DND-41 (cell line): ENCODE measurements at regions not wholly inside any gene's neighbourhood (a gene's known extent, or its start where the extent isn't known, plus 50 kb on each side); places are given as distances from the start of the nearest gene placed in this dataset.

Experiments
- ATAC-seq: fragments of 200-7000 bp; cut with Tn5 transposase; 3 replicates; pipeline ENCODE4 v1.9.1; 2021; ENCODE audit warnings: low read depth; ENCODE audit not compliant: insufficient read depth
- DNase-seq: peaks from one replicate; pipeline ENCODE4 v3.0.0-alpha.2; 2020
- H2AFZ ChIP-seq: 2 replicates; pipeline ENCODE4 v1.6.0; 2012; ENCODE audit warnings: low read depth, low read length
- H3K27ac ChIP-seq: 2 replicates; pipeline ENCODE4 v1.5.1; 2012; ENCODE audit warnings: low read length, inconsistent platforms
- H3K27me3 ChIP-seq: fragments of 200-600 bp; sonication (generic); 2 replicates; pipeline ENCODE4 v1.6.0; 2012; ENCODE audit warnings: low read length, mild to moderate bottlenecking, inconsistent platforms; ENCODE audit not compliant: insufficient read depth, poor library complexity
- H3K36me3 ChIP-seq: 2 replicates; pipeline ENCODE4 v1.5.1; 2012; ENCODE audit warnings: low read length, inconsistent platforms; ENCODE audit not compliant: insufficient read depth
- H3K4me1 ChIP-seq: 2 replicates; pipeline ENCODE4 v1.5.1; 2012; ENCODE audit warnings: mild to moderate bottlenecking, low read length; ENCODE audit not compliant: insufficient read depth
- H3K4me2 ChIP-seq: 2 replicates; pipeline ENCODE4 v1.6.0; 2012; ENCODE audit warnings: mild to moderate bottlenecking, moderate library complexity, low read length, inconsistent platforms; ENCODE audit not compliant: insufficient read depth
- H3K4me3 ChIP-seq, 2 experiments: fragments of 200-600 bp in 1 of 2; shearing (Covaris generic) in 1 of 2; 2 replicates each; pipeline ENCODE4 v1.5.1; 2012 to 2016; ENCODE audit warnings: inconsistent platforms in 2 of 2, low read length in 2 of 2, mild to moderate bottlenecking in 2 of 2, low read depth in 1 of 2, moderate library complexity in 1 of 2
- H3K79me2 ChIP-seq: 2 replicates; pipeline ENCODE4 v1.6.0; 2012; ENCODE audit warnings: low read length, inconsistent platforms; ENCODE audit not compliant: insufficient read depth
- H3K9ac ChIP-seq: 2 replicates; pipeline ENCODE4 v1.6.0; 2012; ENCODE audit warnings: low read depth, mild to moderate bottlenecking, inconsistent platforms, low read length, moderate library complexity
- H3K9me3 ChIP-seq: 2 replicates; pipeline ENCODE4 v1.5.1; 2012; ENCODE audit warnings: low read length, moderate library complexity, mild to moderate bottlenecking, inconsistent platforms; ENCODE audit not compliant: insufficient read depth, severe bottlenecking
- H4K20me1 ChIP-seq: 2 replicates; pipeline ENCODE4 v1.6.0; 2012; ENCODE audit warnings: low read length; ENCODE audit not compliant: insufficient read depth
- EZH2 ChIP-seq: IDR thresholded peaks from 3 replicates; pipeline ENCODE4 v1.6.1; 2012; ENCODE audit warnings: borderline replicate concordance, low read depth, mild to moderate bottlenecking, moderate library complexity, low read length, inconsistent platforms; ENCODE audit not compliant: severe bottlenecking
- TF ChIP-seq, protein P1 (sequence below): IDR thresholded peaks from 2 replicates; pipeline ENCODE4 v1.5.1; 2012; ENCODE audit warnings: borderline replicate concordance, low read length, moderate library complexity, mild to moderate bottlenecking; ENCODE audit not compliant: poor library complexity, severe bottlenecking; ENCODE audit errors: extremely low read depth

DNA sequence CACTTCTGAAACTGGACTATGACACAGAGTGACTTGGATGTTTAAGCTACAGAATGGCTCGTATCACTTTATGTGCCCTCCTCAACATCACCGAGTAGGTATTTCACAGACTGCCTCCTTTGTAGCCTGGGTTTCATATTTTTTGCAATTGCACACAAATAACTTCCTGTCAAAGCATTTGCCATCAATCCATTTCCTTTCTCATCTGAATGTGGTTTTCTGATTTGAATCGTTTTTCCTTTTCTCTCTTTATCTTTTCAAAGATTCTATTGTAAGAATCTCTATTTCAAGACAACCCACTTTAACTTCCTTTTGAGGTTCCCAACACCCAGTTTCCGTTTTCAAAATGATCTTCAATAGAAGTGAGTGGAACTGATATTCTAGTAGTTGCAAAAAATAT is 563.8 kb upstream of the ARRDC3 start:
- Histone ChIP-seq H3K27me3 (no peaks in the 10 kb centered on the region), H3K4me2 (no peak overlapping the region), H3K36me3 (no peaks in the 10 kb centered on the region), H3K9ac (no peak overlapping the region), H3K79me2 (no peaks in the 10 kb centered on the region), H4K20me1 (no peaks in the 10 kb centered on the region), H3K4me3 (no peak overlapping the region), H2AFZ (no peak overlapping the region), H3K4me1 (peaks cover 8% of the 10 kb centered on the region; the same call in 1 of the 2 replicates), H3K9me3 (no peaks in the 10 kb centered on the region), H3K27ac (no peak overlapping the region)
- no peak for DNase-seq
- no peak for TF ChIP-seq EZH2
- TF ChIP-seq, protein P1, sequence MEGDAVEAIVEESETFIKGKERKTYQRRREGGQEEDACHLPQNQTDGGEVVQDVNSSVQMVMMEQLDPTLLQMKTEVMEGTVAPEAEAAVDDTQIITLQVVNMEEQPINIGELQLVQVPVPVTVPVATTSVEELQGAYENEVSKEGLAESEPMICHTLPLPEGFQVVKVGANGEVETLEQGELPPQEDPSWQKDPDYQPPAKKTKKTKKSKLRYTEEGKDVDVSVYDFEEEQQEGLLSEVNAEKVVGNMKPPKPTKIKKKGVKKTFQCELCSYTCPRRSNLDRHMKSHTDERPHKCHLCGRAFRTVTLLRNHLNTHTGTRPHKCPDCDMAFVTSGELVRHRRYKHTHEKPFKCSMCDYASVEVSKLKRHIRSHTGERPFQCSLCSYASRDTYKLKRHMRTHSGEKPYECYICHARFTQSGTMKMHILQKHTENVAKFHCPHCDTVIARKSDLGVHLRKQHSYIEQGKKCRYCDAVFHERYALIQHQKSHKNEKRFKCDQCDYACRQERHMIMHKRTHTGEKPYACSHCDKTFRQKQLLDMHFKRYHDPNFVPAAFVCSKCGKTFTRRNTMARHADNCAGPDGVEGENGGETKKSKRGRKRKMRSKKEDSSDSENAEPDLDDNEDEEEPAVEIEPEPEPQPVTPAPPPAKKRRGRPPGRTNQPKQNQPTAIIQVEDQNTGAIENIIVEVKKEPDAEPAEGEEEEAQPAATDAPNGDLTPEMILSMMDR, result no peak
- peak; percentile 68 for ATAC-seq

DNA sequence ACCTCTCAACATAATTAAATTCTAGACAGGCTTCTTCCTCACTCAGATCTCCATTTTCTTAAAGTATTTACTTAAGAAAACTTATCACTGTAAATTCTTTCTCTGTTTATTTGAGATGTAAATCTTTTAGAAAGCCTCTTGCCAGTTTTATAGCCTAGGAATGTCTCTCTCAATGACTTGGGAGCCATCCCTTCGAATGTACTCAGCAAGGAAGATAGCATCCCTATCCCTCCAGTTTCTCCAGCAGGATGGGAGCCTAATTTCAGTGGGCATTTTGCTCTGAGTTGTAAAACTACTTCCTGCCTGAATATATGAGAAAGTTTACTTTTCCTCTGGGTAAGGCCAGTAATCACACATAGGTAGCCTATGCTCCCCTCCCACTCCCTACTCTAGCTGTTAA is 558.5 kb upstream of the ARRDC3 start:
- no peak overlapping the region for H3K4me3 ChIP-seq
- DNase-seq (no peak), ATAC-seq (no peak)
- H2AFZ ChIP-seq, result no peak overlapping the region
- H3K4me1 ChIP-seq, result no peaks in the 10 kb centered on the region; the same call in 1 of the 2 replicates
- H3K27ac ChIP-seq, result no peak overlapping the region
- no peaks in the 10 kb centered on the region for H3K9me3 ChIP-seq
- TF ChIP-seq, protein P1, result no peak
- TF ChIP-seq EZH2, result no peak
- no peaks in the 10 kb centered on the region for H4K20me1 ChIP-seq
- no peaks in the 10 kb centered on the region for H3K27me3 ChIP-seq
- no peak overlapping the region for H3K9ac ChIP-seq
- no peaks in the 10 kb centered on the region for H3K36me3 ChIP-seq
- H3K79me2 ChIP-seq, result no peaks in the 10 kb centered on the region
- no peak overlapping the region for H3K4me2 ChIP-seq

GRCh38 chr5:91938441-91938840 is 555.3 kb upstream of the ARRDC3 start:
- TF ChIP-seq, protein P1, result no peak
- no peak for TF ChIP-seq EZH2

DNA sequence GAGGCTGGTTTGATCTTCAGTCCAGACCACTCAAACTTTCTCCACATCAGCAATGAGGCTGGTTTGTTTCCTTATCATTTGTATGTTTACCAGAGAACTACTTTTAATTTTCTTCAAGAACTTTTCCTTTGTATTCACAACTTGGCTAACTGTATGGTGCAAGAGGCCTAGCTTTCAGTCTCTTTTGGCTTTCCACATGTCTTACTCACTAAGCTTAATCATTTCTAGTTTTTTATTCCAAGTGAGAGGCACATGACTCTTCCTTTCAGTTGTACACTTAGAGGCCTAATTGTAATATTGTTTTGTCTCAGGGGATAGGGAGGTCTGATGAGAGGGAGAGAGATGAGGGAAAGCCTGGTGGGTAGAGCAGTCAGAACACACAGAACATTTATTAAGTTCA is 554.0 kb upstream of the ARRDC3 start:
- DNase-seq, result no peak
- no peak overlapping the region for H3K4me3 ChIP-seq
- no peaks in the 10 kb centered on the region for H4K20me1 ChIP-seq

More at GRCh38 chr5:91938441-91938840, 555.3 kb upstream of the ARRDC3 start:
- DNase-seq, result no peak
- Histone ChIP-seq H3K27me3 (no peaks in the 10 kb centered on the region), H2AFZ (no peak overlapping the region), H4K20me1 (no peaks in the 10 kb centered on the region), H3K9me3 (no peaks in the 10 kb centered on the region), H3K27ac (no peak overlapping the region), H3K79me2 (no peaks in the 10 kb centered on the region), H3K4me2 (no peak overlapping the region), H3K4me3 (no peak overlapping the region), H3K4me1 (no peaks in the 10 kb centered on the region), H3K9ac (no peak overlapping the region), H3K36me3 (no peaks in the 10 kb centered on the region)
- ATAC-seq, result no peak

More for the DNA sequence above, 554.0 kb upstream of the ARRDC3 start:
- Histone ChIP-seq H3K9me3 (no peaks in the 10 kb centered on the region), H3K36me3 (no peaks in the 10 kb centered on the region), H3K27me3 (no peaks in the 10 kb centered on the region), H3K79me2 (no peaks in the 10 kb centered on the region), H2AFZ (no peak overlapping the region), H3K9ac (no peak overlapping the region), H3K4me1 (no peaks in the 10 kb centered on the region), H3K4me2 (no peak overlapping the region), H3K27ac (no peak overlapping the region)
- TF ChIP-seq, protein P1, result no peak
- no peak for TF ChIP-seq EZH2
- no peak for ATAC-seq
